ENCODE measurements at regions not wholly inside any gene's neighbourhood (a gene's known extent, or its start where the extent isn't known, plus 50 kb on each side); places are given as distances from the start of the nearest gene placed in this dataset.

GRCh38 chr11:69923196-69923595, 104.0 kb upstream of the FGF3 start:
- no peak overlapping the region for H3K27ac Mint-ChIP-seq
- Histone ChIP-seq H3K23ac (ENCODE audit: insufficient read length, low read depth, low read length) (no peak overlapping the region), H2AK5ac (ENCODE audit: insufficient read length, low read length) (no peak overlapping the region), H4K91ac (ENCODE audit: insufficient read length, low read depth, low read length) (no peak overlapping the region), H3K27me3 (ENCODE audit: insufficient read depth, low read length) (no peaks in the 10 kb centered on the region; the same call in 1 of the 2 replicates), H4K20me1 (ENCODE audit: control insufficient read depth, insufficient read depth, insufficient read length) (no peaks in the 10 kb centered on the region), H2BK20ac (ENCODE audit: low read depth, low read length, poor library complexity, severe bottlenecking) (no peak overlapping the region), H2BK5ac (ENCODE audit: insufficient read length, low read length) (no peak overlapping the region), H2BK120ac (ENCODE audit: low read depth, low read length, poor library complexity, severe bottlenecking) (no peak overlapping the region), H2AFZ (ENCODE audit: low read length) (no peak overlapping the region), H2BK12ac (ENCODE audit: insufficient read length, low read depth, low read length) (no peak overlapping the region), H3K27ac (ENCODE audit: insufficient read length, low read depth, low read length) (no peak overlapping the region), H2BK15ac (ENCODE audit: low read depth, low read length) (no peak overlapping the region), H3K14ac (ENCODE audit: insufficient read depth, low read length) (no peak overlapping the region; the same call in 1 of the 2 replicates), H3K9ac (ENCODE audit: extremely low read depth, insufficient read length, low read length) (no peak overlapping the region), H3K9me3 (ENCODE audit: control insufficient read depth, low read depth, low read length) (no peaks in the 10 kb centered on the region), H3T11ph (ENCODE audit: low read length) (no peak overlapping the region), H3K18ac (ENCODE audit: insufficient read length, low read depth, low read length) (no peak overlapping the region), H3K4me1 (ENCODE audit: insufficient read depth, low read length) (no peaks in the 10 kb centered on the region), H3K79me2 (ENCODE audit: insufficient read depth, low read length) (no peaks in the 10 kb centered on the region), H4K8ac (replicated peaks; ENCODE audit: insufficient read length, low read depth, low read length) (no peak overlapping the region), H3K4me2 (ENCODE audit: insufficient read depth, insufficient read length, low read length) (no peak overlapping the region), H3K56ac (ENCODE audit: insufficient read length, low read depth, low read length) (no peak overlapping the region), H4K5ac (ENCODE audit: insufficient read length, low read depth, low read length) (no peak overlapping the region), H3K79me1 (ENCODE audit: insufficient read depth, low read depth, low read length, poor library complexity, severe bottlenecking) (no peaks in the 10 kb centered on the region), H3K4ac (ENCODE audit: low read depth, low read length) (no peak overlapping the region), H3K23me2 (ENCODE audit: insufficient read length, low read depth, low read length, poor library complexity, severe bottlenecking) (no peaks in the 10 kb centered on the region)
- peaks cover 4 to 11% of the 10 kb centered on the region in 2 experiments; a peak in 3 of 4 replicates for H3K4me1 Mint-ChIP-seq
- DNase-seq: no peak
- TF ChIP-seq, protein P1, sequence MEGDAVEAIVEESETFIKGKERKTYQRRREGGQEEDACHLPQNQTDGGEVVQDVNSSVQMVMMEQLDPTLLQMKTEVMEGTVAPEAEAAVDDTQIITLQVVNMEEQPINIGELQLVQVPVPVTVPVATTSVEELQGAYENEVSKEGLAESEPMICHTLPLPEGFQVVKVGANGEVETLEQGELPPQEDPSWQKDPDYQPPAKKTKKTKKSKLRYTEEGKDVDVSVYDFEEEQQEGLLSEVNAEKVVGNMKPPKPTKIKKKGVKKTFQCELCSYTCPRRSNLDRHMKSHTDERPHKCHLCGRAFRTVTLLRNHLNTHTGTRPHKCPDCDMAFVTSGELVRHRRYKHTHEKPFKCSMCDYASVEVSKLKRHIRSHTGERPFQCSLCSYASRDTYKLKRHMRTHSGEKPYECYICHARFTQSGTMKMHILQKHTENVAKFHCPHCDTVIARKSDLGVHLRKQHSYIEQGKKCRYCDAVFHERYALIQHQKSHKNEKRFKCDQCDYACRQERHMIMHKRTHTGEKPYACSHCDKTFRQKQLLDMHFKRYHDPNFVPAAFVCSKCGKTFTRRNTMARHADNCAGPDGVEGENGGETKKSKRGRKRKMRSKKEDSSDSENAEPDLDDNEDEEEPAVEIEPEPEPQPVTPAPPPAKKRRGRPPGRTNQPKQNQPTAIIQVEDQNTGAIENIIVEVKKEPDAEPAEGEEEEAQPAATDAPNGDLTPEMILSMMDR (conservative IDR thresholded peaks at IDR 0.05): no peak
- no CpG with 5 or more reads among the region's 7 CpGs for WGBS (ENCODE audit: extremely low coverage, insufficient read length, low lambda C conversion rate)
- peaks cover 67% of the 10 kb centered on the region for H3K27me3 Mint-ChIP-seq (ENCODE audit: low read depth)
- no peaks in the 10 kb centered on the region for H3K36me3 Mint-ChIP-seq (ENCODE audit: insufficient read depth in 1 of 3, low read depth in 3 of 3)
- H3K9me3 Mint-ChIP-seq: no peaks in the 10 kb centered on the region
- H3K4me3 Mint-ChIP-seq: no peak overlapping the region
